ENCODE measurements at regions not wholly inside any gene's neighbourhood (a gene's known extent, or its start where the extent isn't known, plus 50 kb on each side); places are given as distances from the start of the nearest gene placed in this dataset.
"Not testable (repeated sequence)": the region's sequence is repeated elsewhere in the genome, so short reads cannot be mapped to it uniquely, and the experiment has no call there.

DNA sequence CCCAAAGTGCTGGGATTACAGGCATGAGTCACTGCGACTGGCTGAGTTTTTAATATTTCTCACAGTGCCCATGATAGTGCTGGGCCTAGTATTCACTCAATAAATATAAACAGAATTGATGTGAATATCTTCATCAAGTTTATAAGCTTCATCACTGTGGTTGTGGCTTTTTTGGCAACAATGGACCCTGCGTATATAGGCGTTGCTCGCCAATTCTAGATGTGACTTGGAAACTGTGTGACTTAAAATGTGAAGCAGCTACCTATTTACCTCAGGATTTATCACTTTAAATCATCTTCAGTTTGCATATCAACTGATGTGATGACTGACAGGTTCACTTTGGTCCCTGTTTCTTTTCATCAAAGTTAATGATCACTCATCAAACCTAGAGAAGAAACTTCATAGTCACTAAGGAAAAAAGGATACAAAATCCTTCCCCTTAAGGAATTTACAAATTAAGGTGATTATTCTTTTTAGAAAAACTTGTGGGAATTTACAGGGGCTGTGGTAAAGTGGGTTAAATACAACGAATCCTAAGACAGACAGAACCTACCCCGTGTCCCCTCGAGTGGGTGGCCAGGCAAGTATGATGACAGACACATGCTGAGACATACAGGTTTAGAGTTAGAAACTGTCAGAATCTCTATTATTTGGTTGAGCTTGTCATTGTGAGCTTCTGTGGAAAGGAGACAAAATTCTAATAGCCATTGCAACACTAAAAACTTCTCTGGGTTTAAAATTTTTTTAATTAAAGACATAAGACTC is 101.3 kb downstream of the AKAP11 start:
- DNase-seq = no peak

DNA sequence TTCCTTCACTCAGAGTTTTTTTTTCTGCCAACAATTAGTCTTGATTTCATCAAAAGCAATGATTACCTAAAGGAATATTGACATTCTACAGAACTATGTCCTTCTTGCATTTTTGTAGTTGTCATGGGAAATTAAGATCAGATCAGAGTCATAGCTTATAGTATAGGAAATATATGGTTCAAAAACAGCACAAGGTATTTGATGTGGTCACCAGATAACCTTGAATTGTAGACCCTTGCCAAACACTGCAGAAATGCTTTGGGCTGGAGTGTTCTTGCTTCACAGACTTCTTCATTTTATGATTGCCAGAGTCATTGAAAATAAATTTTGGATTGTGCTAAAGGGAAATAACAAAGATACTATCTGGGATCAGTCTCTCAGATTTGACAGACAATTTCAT is 103.7 kb downstream of the AKAP11 start:
- no peak for DNase-seq

DNA sequence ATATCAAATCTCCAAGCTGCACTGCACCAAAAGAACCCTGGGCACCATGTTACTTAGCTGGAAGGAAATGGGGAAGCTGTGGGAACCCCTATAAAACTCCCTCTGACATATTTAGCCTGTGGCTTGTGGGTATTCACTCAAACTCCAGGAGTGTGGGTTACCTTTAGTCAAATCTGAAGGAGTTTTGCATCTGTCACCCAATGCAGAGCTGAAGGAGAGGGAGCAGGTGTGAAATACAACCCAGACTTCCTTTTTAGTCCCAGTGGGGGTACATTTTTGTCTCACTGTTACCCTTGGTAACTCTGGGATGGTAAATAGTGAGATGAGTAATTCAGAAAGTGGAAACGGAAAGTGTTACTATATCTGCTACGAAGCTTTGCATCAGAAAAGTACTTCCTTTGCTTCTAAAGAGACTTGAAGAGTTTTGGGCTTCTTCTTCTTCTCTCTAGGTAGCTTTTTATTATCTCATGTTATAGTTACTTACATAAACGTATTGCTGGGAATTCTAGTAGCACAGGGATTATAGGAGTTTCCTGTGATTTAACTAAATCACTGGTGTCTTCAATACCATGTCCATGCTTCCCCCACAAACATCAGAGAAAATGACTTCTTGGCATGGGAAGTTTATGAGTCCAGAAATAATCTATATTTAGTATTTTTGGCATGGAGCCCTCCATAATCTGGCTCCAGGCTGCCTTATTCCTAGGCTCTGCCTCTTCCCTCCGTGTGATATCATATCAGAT is 105.9 kb downstream of the AKAP11 start:
- DNase-seq = peak in 1 of 58 donors; percentile 2

DNA sequence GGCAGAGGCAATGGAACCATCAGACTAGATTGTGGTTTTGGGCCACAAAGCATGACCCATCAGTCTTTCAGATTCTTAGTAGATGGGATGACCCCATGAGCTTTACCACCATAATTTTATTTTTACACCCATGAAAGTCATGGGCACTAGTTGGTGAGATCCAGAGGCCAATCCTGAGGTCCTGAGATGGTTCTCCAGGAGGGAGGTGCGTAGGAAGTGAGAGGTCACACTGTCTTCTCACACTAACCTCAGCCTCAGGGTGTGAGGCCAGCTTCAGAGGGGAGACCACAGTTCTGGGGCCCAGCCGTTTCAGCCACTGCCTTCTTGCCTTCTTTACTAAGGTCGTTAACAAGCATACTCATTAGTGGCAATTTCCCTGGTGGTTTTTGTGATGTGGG is 106.4 kb downstream of the AKAP11 start:
- DNase-seq = no peak

DNA sequence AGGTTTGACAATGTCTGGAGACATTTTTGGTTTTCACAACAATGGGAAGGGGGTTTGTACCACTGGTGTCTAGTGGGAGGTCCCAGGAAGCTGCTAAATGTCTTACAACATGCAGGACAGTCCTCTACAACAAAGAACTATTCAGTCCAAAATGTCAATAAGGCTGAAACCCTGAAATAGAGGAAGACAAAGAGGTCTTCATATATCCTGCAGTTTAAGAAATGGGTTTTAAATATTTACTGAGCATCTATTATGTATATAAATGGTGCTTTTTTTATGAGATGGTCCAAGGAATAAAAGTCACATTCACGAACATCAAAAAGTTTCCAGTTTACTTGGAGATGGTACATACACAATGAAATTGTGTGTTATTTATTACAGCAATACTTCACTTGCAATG is 107.3 kb downstream of the AKAP11 start:
- no peak for DNase-seq

DNA sequence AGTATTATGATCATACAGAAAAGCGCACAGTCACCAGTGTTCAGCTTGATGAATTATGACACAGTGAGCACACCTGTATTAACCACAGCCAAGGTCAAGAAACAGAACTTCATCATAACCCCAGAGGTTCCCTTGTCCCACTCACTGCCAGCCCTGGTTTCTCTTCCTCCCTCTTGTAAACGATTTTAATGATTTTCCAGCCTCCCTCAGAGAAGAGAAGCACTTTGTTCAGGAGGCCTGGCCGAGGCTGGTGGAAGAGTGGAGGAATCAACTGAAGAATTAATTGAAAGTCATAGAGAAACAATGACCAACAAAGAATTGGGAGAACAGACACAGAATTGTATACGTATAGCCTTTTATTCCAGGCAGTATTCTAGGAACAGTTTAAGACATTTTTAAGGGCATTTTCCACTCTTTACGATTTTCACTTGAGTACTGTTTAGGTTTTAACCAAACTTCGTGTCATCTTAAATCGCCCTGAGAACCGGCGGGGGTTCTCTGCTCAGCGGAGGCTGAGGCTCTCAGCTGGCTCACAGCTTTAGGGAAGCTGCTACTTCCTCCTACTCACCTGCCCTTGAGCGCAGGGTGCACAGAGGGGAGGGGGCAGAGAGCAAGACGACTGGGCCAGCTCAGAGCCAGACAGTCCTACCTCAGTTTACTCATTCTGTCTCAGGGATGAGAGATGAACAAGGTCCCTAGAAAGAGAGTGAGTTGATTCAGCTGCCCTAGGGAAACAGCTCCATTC is 108.6 kb downstream of the AKAP11 start:
- no peak for DNase-seq

DNA sequence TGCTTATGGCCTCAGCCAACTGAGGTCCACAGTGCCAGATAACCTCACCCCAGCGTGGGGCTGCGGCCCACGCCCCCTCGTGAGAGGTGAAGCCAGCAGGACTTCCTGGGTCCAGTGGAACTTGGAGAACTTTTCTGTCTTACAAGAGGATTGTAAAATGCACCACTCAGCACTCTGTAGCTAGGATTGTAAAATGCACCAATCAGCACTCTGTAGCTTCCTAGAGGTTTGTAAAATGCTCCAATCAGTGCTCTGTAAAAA is 109.1 kb downstream of the AKAP11 start:
- DNase-seq = no peak

DNA sequence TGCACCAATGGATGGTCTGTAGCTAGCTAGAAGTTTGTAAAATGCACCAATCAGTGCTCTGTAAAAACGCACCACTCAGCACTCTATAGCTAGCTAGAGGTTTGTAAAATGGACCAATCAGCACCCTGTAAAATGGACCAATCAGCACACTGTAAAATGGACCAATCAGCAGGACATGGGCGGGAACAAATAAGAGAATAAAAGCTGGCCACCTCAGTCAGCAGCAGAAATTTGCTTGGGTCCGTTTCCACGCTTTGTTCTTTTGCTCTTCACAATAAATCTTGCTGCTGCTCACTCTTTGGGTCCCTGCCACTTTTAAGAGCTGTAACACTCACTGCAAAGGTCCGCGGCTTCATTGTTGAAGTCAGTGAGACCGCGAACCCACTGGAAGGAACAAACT is 109.5 kb downstream of the AKAP11 start:
- DNase-seq = not testable (repeated sequence)

DNA sequence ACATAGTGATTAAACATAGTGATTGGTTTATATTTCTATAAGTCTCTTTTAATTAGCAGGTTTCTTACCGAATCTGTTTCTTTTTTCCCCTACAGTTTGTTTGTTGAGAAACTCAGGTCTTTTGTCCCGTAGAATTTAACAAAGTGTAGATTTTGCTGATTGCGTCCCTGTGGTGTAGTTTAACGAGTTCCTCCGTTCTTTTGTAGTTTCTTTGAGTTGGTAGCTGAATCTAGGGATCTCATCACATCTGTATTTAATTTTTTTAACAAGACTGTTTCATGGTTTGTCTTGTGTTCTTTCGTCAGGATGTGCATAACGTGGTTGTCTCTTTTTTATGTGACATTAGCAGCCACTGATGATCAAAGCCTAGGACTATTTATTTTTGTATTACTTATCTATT is 111.1 kb downstream of the AKAP11 start:
- no peak for DNase-seq

DNA sequence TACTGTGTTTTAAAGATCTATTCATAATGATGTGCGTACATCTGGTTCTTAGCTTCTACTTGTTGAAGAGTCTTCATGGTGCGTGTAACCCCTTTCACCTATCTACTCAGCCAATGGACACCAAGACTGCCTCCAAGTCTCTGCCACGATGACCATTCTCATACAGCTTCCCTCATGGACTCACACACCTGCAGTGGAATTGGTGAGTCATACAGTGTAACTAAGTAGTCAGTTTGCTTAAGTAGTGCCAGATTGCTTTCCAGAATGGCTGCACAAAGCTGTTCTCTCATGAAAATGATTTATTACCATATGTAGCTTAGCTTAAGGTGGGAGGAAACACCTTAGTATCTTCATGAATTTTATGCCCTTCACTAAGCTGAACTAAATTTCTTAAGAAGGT is 112.3 kb downstream of the AKAP11 start:
- no peak for DNase-seq

DNA sequence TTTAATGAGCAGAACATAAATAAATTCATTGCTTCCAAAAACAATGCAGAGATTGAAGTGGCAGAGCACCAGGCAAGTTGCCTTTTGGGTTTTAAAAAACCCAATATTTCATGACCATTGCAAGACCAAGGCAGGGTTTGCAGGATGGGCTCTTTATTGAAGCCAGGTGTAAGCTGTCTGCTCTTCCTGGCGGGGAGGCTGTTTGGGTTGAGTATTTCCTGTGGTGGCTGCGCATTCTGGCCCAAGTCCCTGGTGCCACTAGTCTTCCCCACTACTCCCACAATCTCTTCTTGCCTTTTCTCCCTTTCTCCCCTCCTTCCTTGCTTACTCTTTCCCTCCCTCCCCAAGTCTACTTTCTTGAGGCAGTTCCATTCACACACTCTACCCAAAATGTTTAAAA is 116.4 kb downstream of the AKAP11 start:
- DNase-seq = no peak

DNA sequence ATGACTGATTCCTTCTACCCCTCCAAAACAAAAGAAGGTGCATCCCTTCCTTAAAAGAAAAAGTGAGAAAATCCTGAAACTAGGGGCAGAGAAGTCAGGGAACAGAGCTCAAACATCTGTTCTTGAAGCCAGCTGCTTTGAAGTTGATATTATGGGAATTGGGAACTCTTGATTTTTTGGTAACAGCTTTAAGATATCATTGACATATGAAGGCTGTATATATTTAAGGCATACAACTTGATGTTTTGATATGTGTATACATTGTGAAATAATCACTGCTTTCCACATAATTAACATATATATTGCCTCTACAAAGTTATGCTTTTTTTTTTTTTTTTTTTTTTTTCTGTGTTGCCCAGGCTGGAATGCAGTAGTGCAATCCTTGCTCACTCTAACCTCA is 117.1 kb downstream of the AKAP11 start:
- no peak for DNase-seq

DNA sequence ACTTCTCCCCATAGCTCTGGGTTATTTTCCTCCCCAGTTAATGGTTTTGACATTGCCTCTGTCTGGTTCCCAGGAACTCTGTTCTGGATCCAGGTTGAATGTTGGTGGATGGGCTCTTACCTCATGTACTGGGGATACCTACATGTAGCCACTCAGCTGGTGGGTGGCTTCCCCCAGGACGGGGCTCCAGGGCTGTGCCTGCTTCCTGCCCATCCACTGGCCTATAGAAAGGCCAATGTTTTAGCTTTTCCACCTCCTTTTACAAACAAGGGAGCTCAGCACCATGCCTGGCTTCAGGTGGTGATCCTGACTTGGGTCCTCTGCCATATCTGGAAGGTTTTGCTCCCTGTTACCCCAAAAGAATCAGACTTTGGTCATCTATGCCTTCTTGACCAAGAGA is 120.2 kb downstream of the AKAP11 start:
- DNase-seq = no peak

DNA sequence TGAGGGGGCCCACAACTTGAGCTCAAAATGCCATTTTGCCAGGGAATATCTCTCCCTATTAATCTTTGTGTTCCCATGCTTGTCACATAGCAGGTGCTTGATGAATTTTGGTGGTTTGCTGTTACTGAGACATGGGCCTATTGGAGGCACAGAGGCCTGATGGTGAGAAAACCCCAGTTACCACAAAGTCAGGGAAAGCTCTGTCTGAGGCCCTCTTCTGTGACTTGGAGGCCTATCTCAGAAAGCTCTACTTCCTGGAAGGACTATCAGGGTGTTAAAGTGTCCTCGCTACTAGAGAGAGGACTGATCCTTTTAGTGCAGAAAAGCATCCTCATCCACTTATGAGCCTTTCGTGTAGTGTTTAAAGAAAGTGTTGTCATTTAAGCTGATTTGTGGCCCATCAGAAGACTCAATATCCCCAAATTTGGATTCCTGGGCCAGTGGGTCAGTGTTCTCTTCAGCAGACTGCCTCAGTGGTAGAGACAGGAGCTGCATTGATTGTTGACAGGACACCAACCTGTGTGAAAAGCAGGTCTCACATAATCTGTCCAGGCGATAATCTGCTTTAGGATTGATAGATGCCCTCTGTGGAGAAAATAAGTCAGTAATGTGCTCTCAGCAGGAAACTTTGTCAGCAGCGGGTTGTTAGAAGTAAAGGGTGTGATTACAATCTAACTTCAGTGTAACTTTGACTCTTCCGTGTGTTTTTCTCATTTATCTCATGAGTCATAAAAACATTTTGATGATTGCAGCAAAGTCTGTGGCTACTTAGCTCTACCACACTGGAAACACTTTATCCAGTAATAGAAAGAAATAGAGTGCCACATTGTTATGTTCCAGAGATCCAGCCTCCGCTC is 121.0 kb downstream of the AKAP11 start:
- DNase-seq = no peak

DNA sequence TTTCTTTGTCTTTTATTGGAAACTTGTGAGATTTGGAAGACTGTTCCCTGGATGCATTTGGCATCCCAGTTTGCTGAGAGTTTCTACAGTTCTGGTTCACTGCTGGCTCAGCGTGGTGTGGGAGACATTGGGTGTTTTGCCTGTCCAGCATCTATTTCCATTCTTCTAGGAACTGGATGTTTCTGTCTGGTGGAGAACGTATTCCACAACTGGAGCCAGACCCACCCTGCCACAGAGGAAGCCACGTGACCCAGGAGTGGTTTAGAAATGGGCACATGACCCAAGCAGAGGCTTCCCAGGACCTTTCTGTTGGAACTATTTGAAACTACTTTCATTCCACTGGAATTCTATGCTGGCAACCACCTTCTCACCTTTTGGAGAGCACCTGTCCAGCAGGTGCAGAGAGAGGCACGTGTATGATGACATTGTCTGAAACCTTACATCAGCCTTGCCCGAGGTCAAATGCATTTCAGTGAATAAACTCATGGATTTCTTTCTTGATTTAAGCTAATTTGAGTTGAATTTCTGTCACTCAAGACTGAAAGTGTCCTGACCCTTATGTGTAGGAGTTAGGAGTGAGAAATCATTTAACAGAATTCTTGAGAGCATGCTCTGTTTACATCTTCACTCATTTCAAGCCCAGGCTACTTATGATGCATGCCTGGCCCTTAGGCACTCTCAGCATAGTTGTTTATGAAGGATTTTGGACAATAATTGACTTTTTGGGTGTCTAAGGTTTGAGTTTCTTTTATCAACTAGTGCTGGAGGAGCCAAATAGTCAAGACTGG is 121.8 kb downstream of the AKAP11 start:
- no peak for DNase-seq

DNA sequence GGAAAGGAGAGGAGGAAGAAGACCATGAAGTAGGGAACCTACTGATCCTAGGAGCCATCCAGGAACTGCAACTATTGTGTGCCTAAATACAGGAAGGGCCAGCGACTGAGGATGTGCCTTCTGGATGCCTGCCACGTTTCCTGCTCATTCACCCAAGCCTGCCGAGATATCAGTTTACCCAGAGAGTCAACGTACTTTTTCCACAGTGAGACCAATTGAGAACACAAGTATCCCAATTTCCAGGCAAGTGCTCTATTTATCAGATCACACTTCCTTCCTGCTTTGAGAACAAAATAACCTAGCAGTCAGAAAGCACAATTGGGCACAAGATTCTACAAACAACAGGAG is 122.4 kb downstream of the AKAP11 start:
- DNase-seq = no peak

DNA sequence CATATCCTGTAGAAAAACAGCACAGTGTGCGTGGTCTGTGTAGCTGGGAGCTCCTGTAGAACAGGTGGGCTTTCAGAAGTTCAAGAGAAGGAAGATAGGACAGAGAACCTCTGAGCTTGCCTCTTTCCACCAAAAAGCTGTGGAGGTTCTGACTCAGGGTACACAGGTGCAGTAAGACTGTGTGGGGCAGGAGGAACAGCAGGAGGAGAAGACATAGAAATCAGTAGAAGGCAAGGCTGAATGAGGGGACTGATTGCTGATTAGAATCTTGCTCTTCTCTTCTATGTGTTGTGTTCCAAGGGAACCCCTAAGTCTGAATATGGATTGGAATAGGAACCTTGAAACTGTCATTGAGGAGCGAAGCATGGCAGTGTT is 122.7 kb downstream of the AKAP11 start:
- no peak for DNase-seq

DNA sequence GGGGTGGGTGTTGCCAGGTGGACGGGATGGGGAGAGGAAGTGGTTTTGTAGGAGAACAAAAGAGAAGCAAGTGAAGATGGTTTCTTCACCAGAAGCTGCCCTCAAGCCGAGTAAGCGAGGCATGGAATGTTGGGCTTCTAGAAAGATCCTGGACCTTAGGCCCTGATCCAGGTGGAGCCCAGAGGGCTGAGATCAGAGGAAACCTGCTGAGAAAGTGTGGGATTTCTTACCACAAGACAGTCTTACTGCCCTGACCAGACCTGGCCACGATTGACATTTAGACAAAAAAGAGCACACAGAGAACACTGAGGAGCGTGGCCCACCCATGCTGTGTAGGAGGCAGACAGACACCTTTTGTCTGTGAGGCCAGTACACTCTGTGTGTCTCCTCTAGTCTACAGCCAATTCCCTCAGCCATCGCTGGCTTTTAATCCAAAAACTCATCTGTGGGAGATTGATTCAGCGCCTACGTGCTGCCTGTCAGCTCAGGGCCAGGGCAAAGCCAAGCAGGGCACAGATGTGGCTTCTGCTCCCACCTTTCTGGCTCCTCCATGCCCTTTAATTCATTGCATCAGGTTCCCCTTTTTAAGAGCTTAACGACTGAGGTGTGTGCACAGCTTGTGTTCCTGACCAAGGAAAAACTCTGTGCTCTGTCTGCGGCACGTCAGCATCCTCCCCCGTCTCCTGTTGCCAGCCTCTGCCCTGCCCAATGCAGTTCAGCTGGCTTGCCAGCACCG is 123.3 kb downstream of the AKAP11 start:
- no peak for DNase-seq

DNA sequence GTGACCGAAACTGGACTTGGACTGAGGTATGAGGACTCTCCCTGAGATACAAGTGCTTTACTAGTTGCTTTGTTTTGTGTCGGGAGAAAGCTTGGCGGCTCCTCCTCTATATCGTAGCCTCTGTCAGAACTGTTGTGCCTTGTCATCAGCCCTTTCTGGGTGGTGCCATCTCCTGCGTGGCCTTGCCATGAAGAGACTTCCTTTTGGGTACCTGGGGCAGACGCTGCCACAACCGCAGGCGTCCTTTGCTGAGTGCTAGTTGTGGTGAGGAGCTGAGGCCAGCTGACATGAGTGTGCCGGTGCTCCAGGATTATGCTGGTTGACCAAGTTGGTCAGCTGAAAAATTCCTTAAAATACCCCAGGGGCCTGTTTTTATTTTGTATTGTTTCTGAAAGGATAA is 124.5 kb downstream of the AKAP11 start:
- no peak for DNase-seq

DNA sequence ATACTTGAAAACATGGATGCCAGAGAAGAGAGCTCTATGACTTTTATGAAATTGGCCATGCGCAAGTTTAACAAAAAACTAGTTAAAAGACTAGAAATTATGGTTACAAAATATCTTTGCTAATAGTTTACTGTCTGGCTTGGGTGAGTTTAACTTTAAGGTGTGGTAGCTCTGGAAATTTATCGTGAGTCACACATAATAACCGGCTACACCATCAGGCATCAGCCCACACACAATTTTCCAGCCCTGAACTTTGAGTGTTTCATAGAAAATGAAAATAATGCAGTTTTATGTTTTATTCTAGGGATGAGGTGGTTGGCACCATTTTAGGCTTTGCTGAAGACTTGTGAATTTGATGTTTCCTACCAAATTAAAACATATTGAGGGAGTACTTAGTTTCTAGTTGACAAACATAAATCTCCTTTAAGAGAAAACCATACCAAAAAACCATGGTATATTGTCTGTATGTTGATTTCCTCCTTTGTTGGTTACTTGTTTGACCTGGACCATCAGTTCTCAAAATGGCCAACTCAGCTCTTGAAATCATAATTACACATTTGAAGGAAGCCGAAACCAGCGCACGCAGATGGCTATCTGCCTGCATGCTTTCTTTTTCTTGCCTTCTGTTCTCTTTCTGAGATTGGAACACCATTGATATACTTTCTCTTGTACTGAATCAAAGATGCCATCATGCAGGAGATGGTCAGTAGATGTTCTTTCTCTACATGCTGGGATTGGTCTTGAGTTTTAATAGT is 125.1 kb downstream of the AKAP11 start:
- DNase-seq = no peak
